HEK293 (cell line): ENCODE measurements at regions not wholly inside any gene's neighbourhood (a gene's known extent, or its start where the extent isn't known, plus 50 kb on each side); places are given as distances from the start of the nearest gene placed in this dataset.

Experiments
- CTCF ChIP-seq: fragments of 450-650 bp; formaldehyde crosslinking; IDR thresholded peaks from 2 replicates; pipeline ENCODE4 v1.5.1; 2016; ENCODE audit warnings: missing biosample characterization, missing genetic modification characterization
- ELK4 ChIP-seq: IDR thresholded peaks from 2 replicates; pipeline ENCODE4 v1.6.1; 2011; ENCODE audit warnings: mild to moderate bottlenecking, low read depth, low read length, borderline replicate concordance
- ZNF121 ChIP-seq: fragments of 450-650 bp; formaldehyde crosslinking; IDR thresholded peaks from 2 replicates; pipeline ENCODE4 v1.5.1; 2016; ENCODE audit warnings: missing biosample characterization, missing genetic modification characterization
- ZNF501 ChIP-seq: fragments of 450-650 bp; formaldehyde crosslinking; IDR thresholded peaks from 2 replicates; pipeline ENCODE4 v1.5.1; 2016; ENCODE audit warnings: missing biosample characterization, missing genetic modification characterization

GRCh38 chr10:130782467-130782866 is 529.1 kb downstream of the TCERG1L start:
- no peak for TF ChIP-seq ZNF501 (tag by site-specific recombination)
- TF ChIP-seq CTCF (tag by site-specific recombination), result no peak
- no peak for TF ChIP-seq ZNF121
- no peak for TF ChIP-seq ELK4
